SK-N-SH (cell line): ENCODE measurements at regions not wholly inside any gene's neighbourhood (a gene's known extent, or its start where the extent isn't known, plus 50 kb on each side); places are given as distances from the start of the nearest gene placed in this dataset.

Experiments used
- CTCF ChIA-PET: fragments of 300-600, 350-600 bp; formaldehyde crosslinking; extraction: SDS; loops from one replicate; lab custom pipeline; 2021; lab: Yijun Ruan, JAX
- POLR2A ChIA-PET: fragments of 350-600 bp; sonication (Branson Sonifier 250); formaldehyde crosslinking; extraction: SDS; loops from one replicate; lab custom pipeline; 2020; ENCODE audit warnings: antibody characterized with exemption, inconsistent platforms; lab: Yijun Ruan, JAX
- DNase-seq: peaks from one replicate; pipeline ENCODE4 v3.0.0; 2012
- H2AFZ ChIP-seq: fragments of 200-600 bp; sonication (generic); 2 replicates; pipeline ENCODE4 v1.8.1; 2016; ENCODE audit warnings: antibody characterized with exemption, mild to moderate bottlenecking, low read depth
- H3F3A ChIP-seq: fragments of 200-600 bp; sonication (generic); replicated peaks from 2 replicates; pipeline ENCODE3; 2016; ENCODE audit warnings: antibody characterized with exemption, mild to moderate bottlenecking; ENCODE audit not compliant: insufficient read depth
- H3K27ac ChIP-seq, 2 experiments: fragments of 200-500 bp in 1 of 2; fragments of 200-600 bp in 1 of 2; sonication (Bioruptor generic) in 1 of 2; sonication (generic), shearing (Covaris generic) in 1 of 2; 2 replicates each; pipeline versions ENCODE4 v1.5.1 to v1.6.1; 2014 to 2016; ENCODE audit warnings: low read depth in 2 of 2, inconsistent platforms in 1 of 2, low read length in 1 of 2, mild to moderate bottlenecking in 1 of 2, mixed read lengths in 1 of 2
- H3K27me3 ChIP-seq: fragments of 200-600 bp; sonication (generic), shearing (Covaris generic); 2 replicates; pipeline ENCODE4 v1.6.1; 2016; ENCODE audit warnings: mixed run types; ENCODE audit not compliant: insufficient read depth
- H3K36me3 ChIP-seq, 2 experiments: fragments of 200-500 bp in 1 of 2; fragments of 200-600 bp in 1 of 2; sonication (Bioruptor generic) in 1 of 2; sonication (generic) in 1 of 2; replicated peaks in 1 of 2; 2 replicates each; pipeline versions ENCODE3 to v1.5.1; 2014 to 2016; ENCODE audit warnings: low read length in 1 of 2, mild to moderate bottlenecking in 1 of 2; ENCODE audit not compliant: insufficient read depth in 2 of 2, control insufficient read depth in 1 of 2
- H3K4me1 ChIP-seq, 2 experiments: fragments of 200-500 bp in 1 of 2; fragments of 200-600 bp in 1 of 2; sonication (Bioruptor generic) in 1 of 2; sonication (generic), shearing (Covaris generic) in 1 of 2; 2 replicates each; pipeline versions ENCODE4 v1.5.1 to v1.6.1; 2014 to 2016; ENCODE audit warnings: low read depth in 1 of 2, low read length in 1 of 2, mixed run types in 1 of 2; ENCODE audit not compliant: insufficient read depth in 2 of 2, control insufficient read depth in 1 of 2
- H3K4me2 ChIP-seq: fragments of 200-600 bp; sonication (generic), shearing (Covaris generic); 2 replicates; pipeline ENCODE4 v1.6.1; 2017; ENCODE audit warnings: mixed run types
- H3K4me3 ChIP-seq, 2 experiments: fragments of 200-500 bp in 1 of 2; fragments of 200-600 bp in 1 of 2; sonication (Bioruptor generic) in 1 of 2; sonication (generic), shearing (Covaris generic) in 1 of 2; 2 replicates each; pipeline versions ENCODE4 v1.5.1 to v1.8.1; 2014 to 2016; ENCODE audit warnings: low read depth in 2 of 2, inconsistent platforms in 1 of 2, low read length in 1 of 2, mild to moderate bottlenecking in 1 of 2, mixed read lengths in 1 of 2, moderate library complexity in 1 of 2
- H3K79me2 ChIP-seq: fragments of 200-600 bp; sonication (generic); 2 replicates; pipeline ENCODE4 v1.8.1; 2017; ENCODE audit warnings: mild to moderate bottlenecking; ENCODE audit not compliant: insufficient read depth
- H3K9ac ChIP-seq: fragments of 200-600 bp; sonication (generic); 2 replicates; pipeline ENCODE4 v1.6.1; 2017; ENCODE audit warnings: mixed run types
- H3K9me2 ChIP-seq: fragments of 200-600 bp; sonication (generic); 2 replicates; pipeline ENCODE4 v1.6.1; 2017; ENCODE audit warnings: mixed run types
- H3K9me3 ChIP-seq: fragments of 200-600 bp; sonication (generic); 2 replicates; pipeline ENCODE4 v1.6.1; 2017; ENCODE audit warnings: mixed run types, mild to moderate bottlenecking, moderate library complexity
- H4K20me1 ChIP-seq: fragments of 200-600 bp; sonication (generic); 2 replicates; pipeline ENCODE4 v1.6.1; 2017; ENCODE audit warnings: mild to moderate bottlenecking, mixed run types; ENCODE audit not compliant: insufficient read depth
- CHD2 ChIP-seq: fragments of 150-350 bp; IDR thresholded peaks from 2 replicates; pipeline ENCODE4 v1.6.1; 2018; ENCODE audit warnings: low read length; ENCODE audit not compliant: partially characterized antibody
- FOSL2 ChIP-seq: IDR thresholded peaks from 2 replicates; pipeline ENCODE4 v1.4.0; 2012; ENCODE audit warnings: low read depth, mild to moderate bottlenecking, moderate library complexity, borderline replicate concordance
- FOXM1 ChIP-seq: IDR thresholded peaks from 2 replicates; pipeline ENCODE4 v1.4.0; 2012; ENCODE audit warnings: low read depth, mild to moderate bottlenecking
- GABPA ChIP-seq: IDR thresholded peaks from 2 replicates; pipeline ENCODE4 v1.4.0; 2012; ENCODE audit warnings: low read depth, mild to moderate bottlenecking
- IRF3 ChIP-seq: fragments of 150-350 bp; IDR thresholded peaks from 2 replicates; pipeline ENCODE4 v1.6.1; 2016; ENCODE audit warnings: mild to moderate bottlenecking, low read depth, low read length
- MEF2A ChIP-seq: IDR thresholded peaks from 2 replicates; pipeline ENCODE4 v1.4.0; 2012; ENCODE audit warnings: low read depth, borderline replicate concordance
- NFIC ChIP-seq: IDR thresholded peaks from 2 replicates; pipeline ENCODE4 v1.4.0; 2012; ENCODE audit warnings: borderline replicate concordance
- NRF1 ChIP-seq: IDR thresholded peaks from 2 replicates; pipeline ENCODE4 v1.6.1; 2012; ENCODE audit warnings: low read depth, mild to moderate bottlenecking, low read length
- POLR2AphosphoS5 ChIP-seq: IDR thresholded peaks from 2 replicates; pipeline ENCODE4 v1.6.1; 2012; ENCODE audit warnings: low read depth, low read length
- REST ChIP-seq: IDR thresholded peaks from 2 replicates; pipeline ENCODE4 v1.6.1; 2012; ENCODE audit warnings: mild to moderate bottlenecking, low read depth, low read length, moderate library complexity
- RXRA ChIP-seq: IDR thresholded peaks from 2 replicates; pipeline ENCODE4 v1.4.0; 2012; ENCODE audit warnings: low read depth, mild to moderate bottlenecking, borderline replicate concordance
- SIN3A ChIP-seq: IDR thresholded peaks from 2 replicates; pipeline ENCODE4 v1.6.1; 2012; ENCODE audit warnings: low read depth, mild to moderate bottlenecking, low read length, moderate library complexity, borderline replicate concordance
- SMC3 ChIP-seq: IDR thresholded peaks from 2 replicates; pipeline ENCODE4 v1.6.1; 2012; ENCODE audit warnings: low read depth, low read length, improper control_type of control experiment
- TEAD4 ChIP-seq: IDR thresholded peaks from 2 replicates; pipeline ENCODE4 v1.4.0; 2012; ENCODE audit warnings: mild to moderate bottlenecking, borderline replicate concordance; ENCODE audit not compliant: insufficient read depth
- WGBS: methylation state at CpG from one replicate; pipeline ENCODE4 v1.1.6; 2017; ENCODE audit warnings: low lambda C conversion rate; 5-methylcytosine and 5-hydroxymethylcytosine counted together
- TF ChIP-seq, protein P1 (sequence below): fragments of 200-600 bp; sonication (generic); IDR thresholded peaks from 2 replicates; pipeline ENCODE4 v1.6.1; 2017; ENCODE audit warnings: antibody characterized with exemption, mild to moderate bottlenecking, moderate library complexity
- TF ChIP-seq, protein P2 (sequence below): IDR thresholded peaks from 2 replicates; pipeline ENCODE4; 2012
- TF ChIP-seq, protein P3 (sequence below): fragments of 150-350 bp; IDR thresholded peaks from 2 replicates; pipeline ENCODE4 v1.6.1; 2017; ENCODE audit warnings: antibody characterized with exemption, low read length, low read depth, borderline replicate concordance

DNA sequence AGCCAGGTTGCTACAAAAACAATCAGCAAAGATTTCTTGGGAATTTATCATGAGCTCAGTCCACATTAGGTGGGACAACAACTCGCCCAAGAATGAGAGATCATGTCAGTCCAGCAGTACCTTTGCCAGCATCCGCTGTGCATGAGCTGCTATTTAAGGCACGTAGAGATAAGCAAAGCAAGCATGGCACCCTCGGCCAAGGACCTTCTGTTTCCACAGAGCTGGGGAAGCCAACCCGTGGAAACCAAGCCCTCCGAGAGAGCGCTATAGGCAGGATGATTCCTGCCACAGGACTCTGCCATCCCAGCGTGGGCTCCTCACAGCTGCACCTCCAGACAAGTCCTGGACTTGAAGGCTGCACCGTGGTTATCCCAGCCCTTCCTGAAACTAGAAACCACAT, 189.5 kb upstream of the PPP1R26 start:
- Histone ChIP-seq H3K27me3 (no peaks in the 10 kb centered on the region), H3K27ac (no peak overlapping the region), H3F3A (no peaks in the 10 kb centered on the region), H3K79me2 (no peaks in the 10 kb centered on the region), H4K20me1 (no peaks in the 10 kb centered on the region), H3K9me3 (no peaks in the 10 kb centered on the region), H3K9ac (no peak overlapping the region), H3K9me2 (no peaks in the 10 kb centered on the region), H3K4me3 (no peak overlapping the region), H3K4me1 (peaks cover 0 to 10% of the 10 kb centered on the region in 2 experiments; a peak in 2 of 4 replicates), H2AFZ (no peak overlapping the region), H3K36me3 (no peaks in the 10 kb centered on the region), H3K4me2 (no peak overlapping the region)
- 55% methylated on average over 7 of the region's 9 CpGs for WGBS
- no peak for DNase-seq
- TF ChIP-seq FOXM1 (no peak), POLR2AphosphoS5 (no peak), IRF3 (no peak), SIN3A (no peak), MEF2A (no peak), TEAD4 (no peak), NFIC (no peak), SMC3 (no peak), CHD2 (no peak), NRF1 (no peak), RXRA (no peak)
- TF ChIP-seq, protein P1, sequence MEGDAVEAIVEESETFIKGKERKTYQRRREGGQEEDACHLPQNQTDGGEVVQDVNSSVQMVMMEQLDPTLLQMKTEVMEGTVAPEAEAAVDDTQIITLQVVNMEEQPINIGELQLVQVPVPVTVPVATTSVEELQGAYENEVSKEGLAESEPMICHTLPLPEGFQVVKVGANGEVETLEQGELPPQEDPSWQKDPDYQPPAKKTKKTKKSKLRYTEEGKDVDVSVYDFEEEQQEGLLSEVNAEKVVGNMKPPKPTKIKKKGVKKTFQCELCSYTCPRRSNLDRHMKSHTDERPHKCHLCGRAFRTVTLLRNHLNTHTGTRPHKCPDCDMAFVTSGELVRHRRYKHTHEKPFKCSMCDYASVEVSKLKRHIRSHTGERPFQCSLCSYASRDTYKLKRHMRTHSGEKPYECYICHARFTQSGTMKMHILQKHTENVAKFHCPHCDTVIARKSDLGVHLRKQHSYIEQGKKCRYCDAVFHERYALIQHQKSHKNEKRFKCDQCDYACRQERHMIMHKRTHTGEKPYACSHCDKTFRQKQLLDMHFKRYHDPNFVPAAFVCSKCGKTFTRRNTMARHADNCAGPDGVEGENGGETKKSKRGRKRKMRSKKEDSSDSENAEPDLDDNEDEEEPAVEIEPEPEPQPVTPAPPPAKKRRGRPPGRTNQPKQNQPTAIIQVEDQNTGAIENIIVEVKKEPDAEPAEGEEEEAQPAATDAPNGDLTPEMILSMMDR, result no peak
- TF ChIP-seq, protein P2, sequence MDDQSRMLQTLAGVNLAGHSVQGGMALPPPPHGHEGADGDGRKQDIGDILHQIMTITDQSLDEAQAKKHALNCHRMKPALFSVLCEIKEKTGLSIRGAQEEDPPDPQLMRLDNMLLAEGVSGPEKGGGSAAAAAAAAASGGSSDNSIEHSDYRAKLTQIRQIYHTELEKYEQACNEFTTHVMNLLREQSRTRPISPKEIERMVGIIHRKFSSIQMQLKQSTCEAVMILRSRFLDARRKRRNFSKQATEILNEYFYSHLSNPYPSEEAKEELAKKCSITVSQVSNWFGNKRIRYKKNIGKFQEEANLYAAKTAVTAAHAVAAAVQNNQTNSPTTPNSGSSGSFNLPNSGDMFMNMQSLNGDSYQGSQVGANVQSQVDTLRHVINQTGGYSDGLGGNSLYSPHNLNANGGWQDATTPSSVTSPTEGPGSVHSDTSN, result no peak
- POLR2A ChIA-PET, result no interaction called here
- CTCF ChIA-PET, result interaction anchor here (0.9 kb wide), 1 partner anchor 123 kb away, joined by 3 read pairs; no protein-coding TSS in a partner anchor

GRCh38 chr9:135290566-135290965, 189.0 kb upstream of the PPP1R26 start:
- H3K4me1 ChIP-seq, result peaks cover 0 to 10% of the 10 kb centered on the region in 2 experiments; a peak in 2 of 4 replicates
- no peaks in the 10 kb centered on the region for H3F3A ChIP-seq
- no peaks in the 10 kb centered on the region for H3K9me2 ChIP-seq
- CTCF ChIA-PET, result interaction anchor here (0.9 to 1.3 kb wide), 3 partner anchors 10 to 123 kb away, joined by 3 to 4 read pairs (median 3); no protein-coding TSS in a partner anchor
- 56% methylated on average over 9 of the region's 9 CpGs for WGBS
- H3K79me2 ChIP-seq, result no peaks in the 10 kb centered on the region
- H3K36me3 ChIP-seq, result no peaks in the 10 kb centered on the region
- DNase-seq, result no peak
- no peaks in the 10 kb centered on the region for H3K27me3 ChIP-seq
- H3K9me3 ChIP-seq, result no peaks in the 10 kb centered on the region
- no peak overlapping the region for H3K27ac ChIP-seq
- H2AFZ ChIP-seq, result no peak overlapping the region
- no peak overlapping the region for H3K4me2 ChIP-seq
- H3K9ac ChIP-seq, result no peak overlapping the region
- no peak overlapping the region for H3K4me3 ChIP-seq
- POLR2A ChIA-PET, result interaction anchor here (1.0 kb wide), 1 partner anchor 9 kb away, joined by 3 read pairs; no protein-coding TSS in a partner anchor
- H4K20me1 ChIP-seq, result no peaks in the 10 kb centered on the region
- TF ChIP-seq FOSL2 (no peak), REST (no peak), NRF1 (no peak), GABPA (no peak)
- TF ChIP-seq, protein P3, sequence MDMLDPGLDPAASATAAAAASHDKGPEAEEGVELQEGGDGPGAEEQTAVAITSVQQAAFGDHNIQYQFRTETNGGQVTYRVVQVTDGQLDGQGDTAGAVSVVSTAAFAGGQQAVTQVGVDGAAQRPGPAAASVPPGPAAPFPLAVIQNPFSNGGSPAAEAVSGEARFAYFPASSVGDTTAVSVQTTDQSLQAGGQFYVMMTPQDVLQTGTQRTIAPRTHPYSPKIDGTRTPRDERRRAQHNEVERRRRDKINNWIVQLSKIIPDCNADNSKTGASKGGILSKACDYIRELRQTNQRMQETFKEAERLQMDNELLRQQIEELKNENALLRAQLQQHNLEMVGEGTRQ, result no peak
- TF ChIP-seq, protein P2, result no peak
